ENCODE measurements at regions not wholly inside any gene's neighbourhood (a gene's known extent, or its start where the extent isn't known, plus 50 kb on each side); places are given as distances from the start of the nearest gene placed in this dataset.

DNA sequence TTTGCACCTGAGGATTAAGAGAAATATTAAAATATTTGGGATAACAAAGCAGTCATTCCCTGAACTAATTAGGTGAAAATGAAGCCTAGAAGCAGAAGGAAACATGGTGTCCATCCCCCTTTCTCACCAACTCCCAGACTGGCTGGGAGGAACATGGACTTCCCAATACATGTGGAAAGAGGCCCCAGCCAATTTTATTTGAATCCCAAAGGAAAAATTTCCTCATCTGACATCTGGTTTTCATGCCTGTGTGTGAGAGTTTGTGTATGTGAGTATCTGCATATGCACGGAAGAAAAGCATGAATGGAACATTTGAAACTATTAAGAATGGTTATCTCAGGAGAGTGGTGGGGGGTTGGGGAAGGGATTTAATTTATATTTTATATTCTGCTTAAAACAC is 84.3 kb downstream of the COPS8 start:
- Histone ChIP-seq H2AFZ (ENCODE audit: low read depth, low read length) (no peak overlapping the region), H3K9me3 (replicated peaks; ENCODE audit: control insufficient read depth, insufficient read depth, low read length) (no peaks in the 10 kb centered on the region), H3K4me2 (ENCODE audit: insufficient read depth, low read length) (no peak overlapping the region), H3K27me3 (ENCODE audit: control insufficient read depth in 2 of 2, insufficient read depth in 2 of 2, low read length in 2 of 2) (peaks cover 0 to 6% of the 10 kb centered on the region in 2 experiments), H4K20me1 (replicated peaks; ENCODE audit: control insufficient read depth, extremely low read depth, insufficient read depth, low read length) (no peaks in the 10 kb centered on the region), H3K9me1 (replicated peaks; ENCODE audit: control insufficient read depth, extremely low read depth, insufficient read depth, low read length) (no peaks in the 10 kb centered on the region), H3K9ac (replicated peaks; ENCODE audit: extremely low read depth, insufficient read depth, low read length) (no peak overlapping the region), H3K4me3 (replicated peaks in 1 of 3; ENCODE audit: insufficient read depth in 1 of 3, low read depth in 1 of 3, low read length in 3 of 3) (no peak overlapping the region), H3K27ac (ENCODE audit: insufficient read depth, low read depth, low read length) (no peak overlapping the region), H3K79me2 (ENCODE audit: control insufficient read depth, insufficient read depth, low read length) (no peaks in the 10 kb centered on the region), H3K4me1 (ENCODE audit: control insufficient read depth, extremely low read depth, insufficient read depth, low read length) (no peaks in the 10 kb centered on the region), H3K36me3 (ENCODE audit: control insufficient read depth in 2 of 2, extremely low read depth in 1 of 2, insufficient read depth in 2 of 2, low read length in 2 of 2) (no peaks in the 10 kb centered on the region)
- POLR2A ChIA-PET: no interaction called here
- dilution Hi-C loops (cut with MboI; ENCODE audit: extremely low pct_ligation_motif_present, low sequenced_read_pairs): no loop called here
- intact Hi-C loops (cut with micrococcal nuclease): no loop called here
- no peak for TF ChIP-seq FOS (IDR thresholded peaks at IDR 0.05; ENCODE audit: borderline replicate concordance, insufficient read depth, low read length)
- CTCF ChIA-PET: no interaction called here
- BruUV-seq (replicated peaks): no TSS peak
- DNase-seq (ENCODE audit: low read depth, low spot score) (no peak), FAIRE-seq (no peak)

DNA sequence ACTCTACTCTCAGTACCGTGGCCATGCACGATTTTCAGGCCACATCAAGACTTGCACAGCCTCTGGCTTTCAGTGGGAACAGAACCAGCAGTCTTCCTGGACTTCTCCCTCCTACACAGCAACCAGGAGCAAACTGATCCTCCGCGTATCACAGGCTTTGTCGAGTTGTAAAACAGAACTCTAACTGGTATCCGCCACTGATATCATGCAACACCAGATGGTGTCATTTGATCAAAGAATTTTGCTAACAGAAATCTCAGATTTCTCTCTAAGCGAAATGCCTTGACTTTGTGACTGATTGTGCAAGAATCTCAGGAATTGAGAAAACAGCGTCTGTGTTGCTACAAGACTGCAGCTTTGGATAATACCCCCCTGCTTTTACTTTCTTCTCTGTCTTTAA is 85.7 kb downstream of the COPS8 start:
- no peaks in the 10 kb centered on the region for H3K79me2 ChIP-seq (ENCODE audit: control insufficient read depth, insufficient read depth, low read length)
- H3K4me3 ChIP-seq (replicated peaks in 1 of 3; ENCODE audit: insufficient read depth in 1 of 3, low read depth in 1 of 3, low read length in 3 of 3): no peak overlapping the region
- POLR2A ChIA-PET: no interaction called here
- H3K27me3 ChIP-seq (ENCODE audit: control insufficient read depth in 2 of 2, insufficient read depth in 2 of 2, low read length in 2 of 2): peaks cover 0 to 2% of the 10 kb centered on the region in 2 experiments
- no peak overlapping the region for H2AFZ ChIP-seq (ENCODE audit: low read depth, low read length)
- no peak overlapping the region for H3K9ac ChIP-seq (replicated peaks; ENCODE audit: extremely low read depth, insufficient read depth, low read length)
- intact Hi-C loops (cut with micrococcal nuclease): no loop called here
- no peak overlapping the region for H3K27ac ChIP-seq (ENCODE audit: insufficient read depth, low read depth, low read length)
- no peaks in the 10 kb centered on the region for H3K36me3 ChIP-seq (ENCODE audit: control insufficient read depth in 2 of 2, extremely low read depth in 1 of 2, insufficient read depth in 2 of 2, low read length in 2 of 2)
- no peaks in the 10 kb centered on the region for H3K9me1 ChIP-seq (replicated peaks; ENCODE audit: control insufficient read depth, extremely low read depth, insufficient read depth, low read length)
- no peaks in the 10 kb centered on the region for H4K20me1 ChIP-seq (replicated peaks; ENCODE audit: control insufficient read depth, extremely low read depth, insufficient read depth, low read length)
- FAIRE-seq (no peak), DNase-seq (ENCODE audit: low read depth, low spot score) (peak; percentile 58)
- no peaks in the 10 kb centered on the region for H3K9me3 ChIP-seq (replicated peaks; ENCODE audit: control insufficient read depth, insufficient read depth, low read length)
- dilution Hi-C loops (cut with MboI; ENCODE audit: extremely low pct_ligation_motif_present, low sequenced_read_pairs): no loop called here
- CTCF ChIA-PET: no interaction called here
- no TSS peak for BruUV-seq (replicated peaks)
- no peaks in the 10 kb centered on the region for H3K4me1 ChIP-seq (ENCODE audit: control insufficient read depth, extremely low read depth, insufficient read depth, low read length)
- no peak overlapping the region for H3K4me2 ChIP-seq (ENCODE audit: insufficient read depth, low read length)
- TF ChIP-seq MYC (IDR thresholded peaks at IDR 0.05; ENCODE audit: low read depth, low read length): no peak
- no peak for TF ChIP-seq JUN (IDR thresholded peaks at IDR 0.05; ENCODE audit: borderline replicate concordance, insufficient read depth, insufficient read length, low read depth)
- TF ChIP-seq, protein P1, sequence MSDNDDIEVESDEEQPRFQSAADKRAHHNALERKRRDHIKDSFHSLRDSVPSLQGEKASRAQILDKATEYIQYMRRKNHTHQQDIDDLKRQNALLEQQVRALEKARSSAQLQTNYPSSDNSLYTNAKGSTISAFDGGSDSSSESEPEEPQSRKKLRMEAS (IDR thresholded peaks at IDR 0.05; ENCODE audit: insufficient read depth, insufficient read length): no peak
- no peak for TF ChIP-seq GATA2 (IDR thresholded peaks at IDR 0.05; ENCODE audit: insufficient read depth, insufficient read length, low read depth, low read length)
- no peak for TF ChIP-seq EZH2 (IDR thresholded peaks at IDR 0.05; ENCODE audit: borderline replicate concordance, low read depth, low read length, severe bottlenecking)
- no peak for TF ChIP-seq POLR2A (IDR thresholded peaks at IDR 0.05; ENCODE audit: low read depth, low read length)
- TF ChIP-seq, protein P2, sequence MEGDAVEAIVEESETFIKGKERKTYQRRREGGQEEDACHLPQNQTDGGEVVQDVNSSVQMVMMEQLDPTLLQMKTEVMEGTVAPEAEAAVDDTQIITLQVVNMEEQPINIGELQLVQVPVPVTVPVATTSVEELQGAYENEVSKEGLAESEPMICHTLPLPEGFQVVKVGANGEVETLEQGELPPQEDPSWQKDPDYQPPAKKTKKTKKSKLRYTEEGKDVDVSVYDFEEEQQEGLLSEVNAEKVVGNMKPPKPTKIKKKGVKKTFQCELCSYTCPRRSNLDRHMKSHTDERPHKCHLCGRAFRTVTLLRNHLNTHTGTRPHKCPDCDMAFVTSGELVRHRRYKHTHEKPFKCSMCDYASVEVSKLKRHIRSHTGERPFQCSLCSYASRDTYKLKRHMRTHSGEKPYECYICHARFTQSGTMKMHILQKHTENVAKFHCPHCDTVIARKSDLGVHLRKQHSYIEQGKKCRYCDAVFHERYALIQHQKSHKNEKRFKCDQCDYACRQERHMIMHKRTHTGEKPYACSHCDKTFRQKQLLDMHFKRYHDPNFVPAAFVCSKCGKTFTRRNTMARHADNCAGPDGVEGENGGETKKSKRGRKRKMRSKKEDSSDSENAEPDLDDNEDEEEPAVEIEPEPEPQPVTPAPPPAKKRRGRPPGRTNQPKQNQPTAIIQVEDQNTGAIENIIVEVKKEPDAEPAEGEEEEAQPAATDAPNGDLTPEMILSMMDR (IDR thresholded peaks at IDR 0.05; ENCODE audit: extremely low read depth in 1 of 2, insufficient read depth in 1 of 2, low read depth in 1 of 2, low read length in 2 of 2): no peak
- no peak for TF ChIP-seq FOS (IDR thresholded peaks at IDR 0.05; ENCODE audit: borderline replicate concordance, insufficient read depth, low read length)
- TF ChIP-seq POLR2AphosphoS5 (IDR thresholded peaks at IDR 0.05; ENCODE audit: insufficient read depth, low read depth, low read length): no peak
